OCI-LY7 (cell line): ENCODE measurements at regions not wholly inside any gene's neighbourhood (a gene's known extent, or its start where the extent isn't known, plus 50 kb on each side); places are given as distances from the start of the nearest gene placed in this dataset.

Experiments
- EZH2phosphoT487 ChIP-seq: fragments of 200-600 bp; sonication (generic); IDR thresholded peaks from 2 replicates; pipeline ENCODE4 v1.6.1; 2018; ENCODE audit warnings: low read depth, borderline replicate concordance, mild to moderate bottlenecking, mixed run types, antibody characterized with exemption, low read length, moderate library complexity, mixed read lengths
- TF ChIP-seq, protein P1 (sequence below): fragments of 200-600 bp; sonication (generic); conservative IDR thresholded peaks from 2 replicates; pipeline ENCODE4 v1.5.1; 2014; ENCODE audit warnings: mild to moderate bottlenecking, antibody characterized with exemption, low read length, moderate library complexity, mixed read lengths

DNA sequence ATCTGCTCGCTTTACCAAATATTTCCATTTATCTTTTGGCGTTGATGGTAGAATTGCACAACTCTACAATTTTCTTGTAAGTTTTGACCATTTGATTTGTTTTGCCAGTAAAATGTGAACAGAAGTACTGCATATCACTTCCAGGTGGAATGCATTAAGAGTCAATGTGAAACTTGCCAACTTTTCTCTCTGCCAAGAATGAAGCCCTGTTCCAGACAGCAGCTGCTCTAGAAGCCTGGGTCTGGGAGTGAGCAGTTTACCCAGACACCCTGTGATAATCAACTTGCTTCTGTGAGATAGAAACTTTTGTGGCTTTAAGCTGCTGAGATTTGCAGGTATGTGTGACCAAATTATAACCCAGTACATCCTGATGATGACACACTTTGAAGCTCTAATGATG is 115.9 kb upstream of the SYT4 start:
- TF ChIP-seq, protein P1, sequence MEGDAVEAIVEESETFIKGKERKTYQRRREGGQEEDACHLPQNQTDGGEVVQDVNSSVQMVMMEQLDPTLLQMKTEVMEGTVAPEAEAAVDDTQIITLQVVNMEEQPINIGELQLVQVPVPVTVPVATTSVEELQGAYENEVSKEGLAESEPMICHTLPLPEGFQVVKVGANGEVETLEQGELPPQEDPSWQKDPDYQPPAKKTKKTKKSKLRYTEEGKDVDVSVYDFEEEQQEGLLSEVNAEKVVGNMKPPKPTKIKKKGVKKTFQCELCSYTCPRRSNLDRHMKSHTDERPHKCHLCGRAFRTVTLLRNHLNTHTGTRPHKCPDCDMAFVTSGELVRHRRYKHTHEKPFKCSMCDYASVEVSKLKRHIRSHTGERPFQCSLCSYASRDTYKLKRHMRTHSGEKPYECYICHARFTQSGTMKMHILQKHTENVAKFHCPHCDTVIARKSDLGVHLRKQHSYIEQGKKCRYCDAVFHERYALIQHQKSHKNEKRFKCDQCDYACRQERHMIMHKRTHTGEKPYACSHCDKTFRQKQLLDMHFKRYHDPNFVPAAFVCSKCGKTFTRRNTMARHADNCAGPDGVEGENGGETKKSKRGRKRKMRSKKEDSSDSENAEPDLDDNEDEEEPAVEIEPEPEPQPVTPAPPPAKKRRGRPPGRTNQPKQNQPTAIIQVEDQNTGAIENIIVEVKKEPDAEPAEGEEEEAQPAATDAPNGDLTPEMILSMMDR: no peak
- TF ChIP-seq EZH2phosphoT487: no peak
